Parathyroid adenoma (tissue), 2 donors: ENCODE measurements at regions not wholly inside any gene's neighbourhood (a gene's known extent, or its start where the extent isn't known, plus 50 kb on each side); places are given as distances from the start of the nearest gene placed in this dataset.

ENCODE experiments used
- H2AFZ ChIP-seq: fragments of 300-600 bp; sonication (generic); one replicate; pipeline ENCODE4 v1.7.0; 2017; ENCODE audit warnings: antibody characterized with exemption, mild to moderate bottlenecking
- H3K27ac ChIP-seq: fragments of 300-600 bp; sonication (generic); one replicate; pipeline ENCODE4 v1.7.0; 2017
- H3K27me3 ChIP-seq: fragments of 300-600 bp; sonication (generic); one replicate; pipeline ENCODE4 v1.7.0; 2017; ENCODE audit warnings: low read length; ENCODE audit not compliant: control insufficient read depth, insufficient read depth
- H3K36me3 ChIP-seq: fragments of 300-600 bp; sonication (generic); one replicate; pipeline ENCODE4 v1.7.0; 2017; ENCODE audit warnings: low read length; ENCODE audit not compliant: control insufficient read depth, insufficient read depth
- H3K4me1 ChIP-seq: fragments of 300-600 bp; sonication (generic); one replicate; pipeline ENCODE4 v1.7.0; 2017; ENCODE audit warnings: control low read depth
- H3K4me2 ChIP-seq: fragments of 300-600 bp; sonication (generic); one replicate; pipeline ENCODE4 v1.7.0; 2017; ENCODE audit warnings: low read length
- H3K4me3 ChIP-seq: fragments of 300-600 bp; sonication (generic); one replicate; pipeline ENCODE4 v1.7.0; 2017; ENCODE audit warnings: low read depth, low read length
- H3K79me2 ChIP-seq: fragments of 300-600 bp; sonication (generic); one replicate; pipeline ENCODE4 v1.7.0; 2017; ENCODE audit warnings: control low read depth
- H3K9ac ChIP-seq: fragments of 300-600 bp; sonication (generic); one replicate; pipeline ENCODE4 v1.7.0; 2017; ENCODE audit warnings: mild to moderate bottlenecking
- H3K9me3 ChIP-seq: fragments of 300-600 bp; sonication (generic); one replicate; pipeline ENCODE4 v1.7.0; 2017; ENCODE audit warnings: low read length; ENCODE audit not compliant: control insufficient read depth
- TF ChIP-seq, protein P1 (sequence below): fragments of 300-600 bp; sonication (generic); IDR thresholded peaks from one replicate; pipeline ENCODE4 v1.7.0; 2017; ENCODE audit warnings: antibody characterized with exemption, mild to moderate bottlenecking
- donor health status: primary hyperparathyroidism.

DNA sequence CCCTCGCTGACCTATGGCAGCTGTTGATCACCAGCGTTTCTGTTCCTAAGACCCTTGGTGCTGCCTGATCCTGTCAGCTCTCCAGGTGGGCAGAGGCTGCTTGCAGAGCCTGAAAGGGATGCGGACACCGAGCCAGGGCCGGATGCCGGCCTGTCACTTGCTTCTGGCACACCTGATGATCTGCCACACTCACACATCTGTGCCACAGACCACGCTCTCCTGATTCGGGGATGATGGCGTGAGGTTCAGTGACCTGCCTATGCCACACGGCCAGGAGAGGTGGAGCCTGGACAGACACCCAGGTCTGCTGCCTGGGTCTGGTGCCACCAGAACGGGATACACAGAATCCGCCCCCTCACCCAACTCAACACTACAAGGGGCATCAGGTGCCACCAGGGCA is 129.4 kb upstream of the GLI2 start:
- Histone ChIP-seq H3K79me2 (no peaks in the 10 kb centered on the region), H3K27me3 (no peaks in the 10 kb centered on the region), H3K4me2 (no peak overlapping the region), H2AFZ (no peak overlapping the region), H3K9ac (no peak overlapping the region), H3K27ac (no peak overlapping the region), H3K9me3 (no peaks in the 10 kb centered on the region), H3K4me1 (no peaks in the 10 kb centered on the region), H3K4me3 (no peak overlapping the region), H3K36me3 (no peaks in the 10 kb centered on the region)
- TF ChIP-seq, protein P1, sequence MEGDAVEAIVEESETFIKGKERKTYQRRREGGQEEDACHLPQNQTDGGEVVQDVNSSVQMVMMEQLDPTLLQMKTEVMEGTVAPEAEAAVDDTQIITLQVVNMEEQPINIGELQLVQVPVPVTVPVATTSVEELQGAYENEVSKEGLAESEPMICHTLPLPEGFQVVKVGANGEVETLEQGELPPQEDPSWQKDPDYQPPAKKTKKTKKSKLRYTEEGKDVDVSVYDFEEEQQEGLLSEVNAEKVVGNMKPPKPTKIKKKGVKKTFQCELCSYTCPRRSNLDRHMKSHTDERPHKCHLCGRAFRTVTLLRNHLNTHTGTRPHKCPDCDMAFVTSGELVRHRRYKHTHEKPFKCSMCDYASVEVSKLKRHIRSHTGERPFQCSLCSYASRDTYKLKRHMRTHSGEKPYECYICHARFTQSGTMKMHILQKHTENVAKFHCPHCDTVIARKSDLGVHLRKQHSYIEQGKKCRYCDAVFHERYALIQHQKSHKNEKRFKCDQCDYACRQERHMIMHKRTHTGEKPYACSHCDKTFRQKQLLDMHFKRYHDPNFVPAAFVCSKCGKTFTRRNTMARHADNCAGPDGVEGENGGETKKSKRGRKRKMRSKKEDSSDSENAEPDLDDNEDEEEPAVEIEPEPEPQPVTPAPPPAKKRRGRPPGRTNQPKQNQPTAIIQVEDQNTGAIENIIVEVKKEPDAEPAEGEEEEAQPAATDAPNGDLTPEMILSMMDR, result no peak

DNA sequence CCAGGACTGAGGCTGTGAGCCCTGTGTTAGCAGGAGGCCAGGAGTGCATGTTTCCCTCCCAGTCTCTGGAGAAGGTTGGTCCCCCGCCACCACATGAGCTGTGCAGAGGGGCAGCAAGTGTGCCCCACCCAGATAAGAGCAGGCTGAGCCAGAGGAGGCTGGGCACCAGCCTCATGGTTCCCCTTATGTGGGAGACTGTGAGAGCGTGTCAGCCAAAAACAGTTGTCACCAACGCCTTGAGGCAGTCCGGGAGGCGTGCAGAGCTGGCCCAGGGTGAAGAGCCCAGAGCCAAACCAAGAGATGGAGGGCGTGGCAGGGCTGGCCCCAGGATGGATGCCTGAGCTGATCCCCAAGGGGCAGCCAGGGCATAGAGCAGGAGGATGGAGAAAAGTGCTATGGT is 128.7 kb upstream of the GLI2 start:
- Histone ChIP-seq H3K27ac (no peak overlapping the region), H3K79me2 (no peaks in the 10 kb centered on the region), H3K4me1 (no peaks in the 10 kb centered on the region), H3K4me2 (no peak overlapping the region), H3K4me3 (no peak overlapping the region), H2AFZ (no peak overlapping the region), H3K27me3 (no peaks in the 10 kb centered on the region), H3K9me3 (no peaks in the 10 kb centered on the region), H3K36me3 (no peaks in the 10 kb centered on the region), H3K9ac (no peak overlapping the region)
- TF ChIP-seq, protein P1, result no peak

DNA sequence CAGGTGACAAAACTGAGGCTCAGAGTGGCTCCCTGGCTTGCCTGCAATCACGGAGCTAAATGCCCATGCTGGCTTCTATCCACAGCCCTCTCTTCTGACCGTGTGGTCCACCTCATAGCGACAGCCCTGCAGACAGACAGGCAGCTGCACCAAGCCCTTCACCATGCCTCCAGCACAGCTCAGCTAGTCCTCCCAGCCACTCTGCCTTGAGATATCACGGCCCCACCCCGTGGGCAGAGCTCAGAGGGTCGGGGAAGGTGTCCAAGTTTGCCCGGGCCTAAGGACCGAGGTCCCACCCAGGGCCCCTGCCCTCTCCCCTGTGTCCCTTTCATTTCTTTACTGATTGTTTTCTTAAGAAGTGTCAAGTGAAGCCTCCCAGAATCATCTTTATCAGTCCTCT is 128.2 kb upstream of the GLI2 start:
- Histone ChIP-seq H3K9ac (no peak overlapping the region), H2AFZ (no peak overlapping the region), H3K4me2 (no peak overlapping the region), H3K4me1 (no peaks in the 10 kb centered on the region), H3K9me3 (no peaks in the 10 kb centered on the region), H3K36me3 (no peaks in the 10 kb centered on the region), H3K4me3 (no peak overlapping the region), H3K79me2 (no peaks in the 10 kb centered on the region), H3K27me3 (no peaks in the 10 kb centered on the region), H3K27ac (no peak overlapping the region)
- TF ChIP-seq, protein P1, result no peak

DNA sequence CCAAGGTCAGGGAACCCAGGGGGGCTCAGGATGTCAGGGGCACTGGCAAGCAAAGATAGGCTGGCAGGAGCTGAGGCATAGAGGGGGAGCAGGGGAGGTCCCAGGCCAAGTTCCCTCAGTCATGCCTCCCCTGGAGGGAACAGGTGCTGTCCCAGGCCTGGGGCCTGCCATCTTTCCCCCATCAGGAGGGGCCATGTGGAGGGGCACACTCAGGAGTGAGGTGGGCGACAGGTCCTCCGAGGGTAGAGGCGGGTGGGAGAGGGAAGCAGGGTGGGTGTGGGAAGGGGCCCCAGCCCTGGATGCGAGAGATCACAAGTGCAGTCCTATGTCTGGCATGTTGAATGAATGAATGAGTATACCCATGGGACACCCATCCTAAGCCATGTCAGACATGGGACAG is 127.7 kb upstream of the GLI2 start:
- no peak overlapping the region for H3K27ac ChIP-seq
- TF ChIP-seq, protein P1, result no peak
- no peaks in the 10 kb centered on the region for H3K79me2 ChIP-seq
- H3K36me3 ChIP-seq, result no peaks in the 10 kb centered on the region
- H3K4me1 ChIP-seq, result no peaks in the 10 kb centered on the region
- no peaks in the 10 kb centered on the region for H3K9me3 ChIP-seq
- H3K27me3 ChIP-seq, result no peaks in the 10 kb centered on the region
- H3K9ac ChIP-seq, result no peak overlapping the region
- H3K4me2 ChIP-seq, result no peak overlapping the region
- H2AFZ ChIP-seq, result no peak overlapping the region
- H3K4me3 ChIP-seq, result no peak overlapping the region

DNA sequence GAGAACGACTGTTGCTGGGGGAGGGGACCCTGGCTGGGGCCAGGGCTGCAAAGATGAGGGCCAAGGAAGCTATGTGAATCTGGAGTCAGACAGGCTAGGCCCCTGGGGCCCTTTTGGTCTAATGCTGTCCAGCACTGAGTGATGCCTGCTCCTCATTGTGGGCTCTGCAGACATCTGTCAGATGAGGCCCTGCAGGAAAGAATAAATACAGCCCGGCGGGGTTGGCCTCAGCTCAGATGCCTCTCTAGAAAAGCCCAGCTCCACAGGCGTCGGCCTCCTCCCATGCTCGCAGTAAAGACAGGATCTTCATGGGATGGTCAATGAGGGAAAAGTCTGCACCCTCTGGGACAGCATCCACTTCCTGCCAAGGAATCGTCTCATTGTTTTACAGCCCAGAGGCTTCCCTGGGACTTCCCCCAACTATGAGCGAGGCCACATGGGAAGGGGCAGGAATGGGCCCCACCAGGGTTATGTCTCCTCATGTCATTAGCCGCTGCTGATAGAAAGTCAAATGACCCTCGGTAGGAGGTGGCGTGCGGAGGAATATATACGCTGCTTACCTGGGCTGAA is 125.8 kb upstream of the GLI2 start:
- no peaks in the 10 kb centered on the region for H3K4me1 ChIP-seq
- no peaks in the 10 kb centered on the region for H3K36me3 ChIP-seq
- no peak overlapping the region for H3K9ac ChIP-seq
- no peaks in the 10 kb centered on the region for H3K27me3 ChIP-seq
- TF ChIP-seq, protein P1, result no peak
- H2AFZ ChIP-seq, result no peak overlapping the region
- no peaks in the 10 kb centered on the region for H3K79me2 ChIP-seq
- no peak overlapping the region for H3K4me2 ChIP-seq
- H3K9me3 ChIP-seq, result no peaks in the 10 kb centered on the region
- no peak overlapping the region for H3K27ac ChIP-seq
- no peak overlapping the region for H3K4me3 ChIP-seq
